Gastrocnemius medialis (tissue), 4 donors: ENCODE measurements at regions not wholly inside any gene's neighbourhood (a gene's known extent, or its start where the extent isn't known, plus 50 kb on each side); places are given as distances from the start of the nearest gene placed in this dataset.

Source experiments
- CTCF ChIP-seq, 5 experiments: fragments of 450-650 bp in 3 of 5; fragments of 200-600 bp in 2 of 5; sonication (generic) in 2 of 5; IDR thresholded peaks in 4 of 5; conservative IDR thresholded peaks in 1 of 5; 1 replicate in 4 of 5; 2 replicates in 1 of 5; pipeline ENCODE4 v1.5.1; 2016 to 2019; ENCODE audit warnings: antibody characterized with exemption in 5 of 5, mild to moderate bottlenecking in 3 of 5, moderate library complexity in 3 of 5
- POLR2A ChIP-seq, 2 donors: fragments of 450-650 bp; IDR thresholded peaks; one replicate each; pipeline ENCODE4 v1.6.1; 2017; ENCODE audit warnings: antibody characterized with exemption in 2 of 2, mild to moderate bottlenecking in 2 of 2, moderate library complexity in 2 of 2

GRCh38 chr3:181622365-181622764, 89.4 kb upstream of the SOX2 start:
- TF ChIP-seq CTCF (IDR thresholded peaks at IDR 0.05 in 4 of 5, conservative IDR thresholded peaks at IDR 0.05 in 1 of 5) = no peak
- TF ChIP-seq POLR2A (IDR thresholded peaks at IDR 0.05) = no peak
